GM18498 (cell line): ENCODE measurements at regions not wholly inside any gene's neighbourhood (a gene's known extent, or its start where the extent isn't known, plus 50 kb on each side); places are given as distances from the start of the nearest gene placed in this dataset.

Experiments used
- ATAC-seq: cut with Tn5 transposase; IDR thresholded peaks from one replicate; pipeline ENCODE4 v1.9.1; 2021; ENCODE audit warnings: mild to moderate bottlenecking, moderate library complexity; ENCODE audit not compliant: unreplicated experiment

- ATAC-seq, result peak; percentile 62
These were observed 187.4 kb upstream of the NAV2 start for GRCh38 chr11:19525276-19525675.

- no peak for ATAC-seq
These were observed 188.4 kb upstream of the NAV2 start for GRCh38 chr11:19524171-19524671.

GRCh38 chr11:19520681-19521080, 192.0 kb upstream of the NAV2 start:
- no peak for ATAC-seq

GRCh38 chr11:19519912-19520641, 192.6 kb upstream of the NAV2 start:
- ATAC-seq, result no peak

GRCh38 chr11:19519353-19519752, 193.3 kb upstream of the NAV2 start:
- no peak for ATAC-seq

GRCh38 chr11:19513253-19513652, 199.4 kb upstream of the NAV2 start:
- no peak for ATAC-seq

- ATAC-seq, result no peak
These were observed 200.0 kb upstream of the NAV2 start for GRCh38 chr11:19512618-19513017.

- no peak for ATAC-seq
These were observed 201.0 kb upstream of the NAV2 start for GRCh38 chr11:19511413-19512183.

GRCh38 chr11:19511066-19511412, 201.6 kb upstream of the NAV2 start:
- no peak for ATAC-seq

- ATAC-seq, result no peak
These were observed 202.2 kb upstream of the NAV2 start for GRCh38 chr11:19510468-19510867.

GRCh38 chr11:19509215-19509614, 203.4 kb upstream of the NAV2 start:
- no peak for ATAC-seq

- no peak for ATAC-seq
These were observed 204.5 kb upstream of the NAV2 start for GRCh38 chr11:19508165-19508564.

- ATAC-seq, result no peak
These were observed 205.7 kb upstream of the NAV2 start for GRCh38 chr11:19506816-19507486.

GRCh38 chr11:19502691-19503253, 209.9 kb upstream of the NAV2 start:
- ATAC-seq, result no peak

- ATAC-seq, result no peak
These were observed 211.0 kb upstream of the NAV2 start for GRCh38 chr11:19501631-19502030.

- ATAC-seq, result no peak
These were observed 212.6 kb upstream of the NAV2 start for GRCh38 chr11:19499999-19500398.

GRCh38 chr11:19499026-19499669, 213.5 kb upstream of the NAV2 start:
- ATAC-seq, result no peak

- ATAC-seq, result no peak
These were observed 219.0 kb upstream of the NAV2 start for GRCh38 chr11:19493446-19494213.

- no peak for ATAC-seq
These were observed 230.1 kb upstream of the NAV2 start for GRCh38 chr11:19482319-19483100.
